SK-N-SH (cell line): ENCODE measurements at regions not wholly inside any gene's neighbourhood (a gene's known extent, or its start where the extent isn't known, plus 50 kb on each side); places are given as distances from the start of the nearest gene placed in this dataset.
A peak's percentile ranks its signal among the peaks of the same experiment; 100 is the strongest.

Experiments
- CTCF ChIA-PET: fragments of 300-600, 350-600 bp; formaldehyde crosslinking; extraction: SDS; loops from one replicate; lab custom pipeline; 2021; lab: Yijun Ruan, JAX
- POLR2A ChIA-PET: fragments of 350-600 bp; sonication (Branson Sonifier 250); formaldehyde crosslinking; extraction: SDS; loops from one replicate; lab custom pipeline; 2020; ENCODE audit warnings: antibody characterized with exemption, inconsistent platforms; lab: Yijun Ruan, JAX
- DNase-seq: peaks from one replicate; pipeline ENCODE4 v3.0.0; 2012
- H2AFZ ChIP-seq: fragments of 200-600 bp; sonication (generic); 2 replicates; pipeline ENCODE4 v1.8.1; 2016; ENCODE audit warnings: antibody characterized with exemption, mild to moderate bottlenecking, low read depth
- H3F3A ChIP-seq: fragments of 200-600 bp; sonication (generic); replicated peaks from 2 replicates; pipeline ENCODE3; 2016; ENCODE audit warnings: antibody characterized with exemption, mild to moderate bottlenecking; ENCODE audit not compliant: insufficient read depth
- H3K27ac ChIP-seq, 2 experiments: fragments of 200-500 bp in 1 of 2; fragments of 200-600 bp in 1 of 2; sonication (Bioruptor generic) in 1 of 2; sonication (generic), shearing (Covaris generic) in 1 of 2; 2 replicates each; pipeline versions ENCODE4 v1.5.1 to v1.6.1; 2014 to 2016; ENCODE audit warnings: low read depth in 2 of 2, inconsistent platforms in 1 of 2, low read length in 1 of 2, mild to moderate bottlenecking in 1 of 2, mixed read lengths in 1 of 2
- H3K27me3 ChIP-seq: fragments of 200-600 bp; sonication (generic), shearing (Covaris generic); 2 replicates; pipeline ENCODE4 v1.6.1; 2016; ENCODE audit warnings: mixed run types; ENCODE audit not compliant: insufficient read depth
- H3K36me3 ChIP-seq, 2 experiments: fragments of 200-500 bp in 1 of 2; fragments of 200-600 bp in 1 of 2; sonication (Bioruptor generic) in 1 of 2; sonication (generic) in 1 of 2; replicated peaks in 1 of 2; 2 replicates each; pipeline versions ENCODE3 to v1.5.1; 2014 to 2016; ENCODE audit warnings: low read length in 1 of 2, mild to moderate bottlenecking in 1 of 2; ENCODE audit not compliant: insufficient read depth in 2 of 2, control insufficient read depth in 1 of 2
- H3K4me1 ChIP-seq, 2 experiments: fragments of 200-500 bp in 1 of 2; fragments of 200-600 bp in 1 of 2; sonication (Bioruptor generic) in 1 of 2; sonication (generic), shearing (Covaris generic) in 1 of 2; 2 replicates each; pipeline versions ENCODE4 v1.5.1 to v1.6.1; 2014 to 2016; ENCODE audit warnings: low read depth in 1 of 2, low read length in 1 of 2, mixed run types in 1 of 2; ENCODE audit not compliant: insufficient read depth in 2 of 2, control insufficient read depth in 1 of 2
- H3K4me2 ChIP-seq: fragments of 200-600 bp; sonication (generic), shearing (Covaris generic); 2 replicates; pipeline ENCODE4 v1.6.1; 2017; ENCODE audit warnings: mixed run types
- H3K4me3 ChIP-seq, 2 experiments: fragments of 200-500 bp in 1 of 2; fragments of 200-600 bp in 1 of 2; sonication (Bioruptor generic) in 1 of 2; sonication (generic), shearing (Covaris generic) in 1 of 2; 2 replicates each; pipeline versions ENCODE4 v1.5.1 to v1.8.1; 2014 to 2016; ENCODE audit warnings: low read depth in 2 of 2, inconsistent platforms in 1 of 2, low read length in 1 of 2, mild to moderate bottlenecking in 1 of 2, mixed read lengths in 1 of 2, moderate library complexity in 1 of 2
- H3K79me2 ChIP-seq: fragments of 200-600 bp; sonication (generic); 2 replicates; pipeline ENCODE4 v1.8.1; 2017; ENCODE audit warnings: mild to moderate bottlenecking; ENCODE audit not compliant: insufficient read depth
- H3K9ac ChIP-seq: fragments of 200-600 bp; sonication (generic); 2 replicates; pipeline ENCODE4 v1.6.1; 2017; ENCODE audit warnings: mixed run types
- H3K9me2 ChIP-seq: fragments of 200-600 bp; sonication (generic); 2 replicates; pipeline ENCODE4 v1.6.1; 2017; ENCODE audit warnings: mixed run types
- H3K9me3 ChIP-seq: fragments of 200-600 bp; sonication (generic); 2 replicates; pipeline ENCODE4 v1.6.1; 2017; ENCODE audit warnings: mixed run types, mild to moderate bottlenecking, moderate library complexity
- H4K20me1 ChIP-seq: fragments of 200-600 bp; sonication (generic); 2 replicates; pipeline ENCODE4 v1.6.1; 2017; ENCODE audit warnings: mild to moderate bottlenecking, mixed run types; ENCODE audit not compliant: insufficient read depth
- EP300 ChIP-seq, 2 experiments: IDR thresholded peaks; 2 replicates each; pipeline versions ENCODE4 v1.4.0 to v1.6.1; 2012; ENCODE audit warnings: borderline replicate concordance in 1 of 2, low read depth in 1 of 2, low read length in 1 of 2
- GABPA ChIP-seq: IDR thresholded peaks from 2 replicates; pipeline ENCODE4 v1.4.0; 2012; ENCODE audit warnings: low read depth, mild to moderate bottlenecking
- GATA2 ChIP-seq: sonication (generic); formaldehyde crosslinking; IDR thresholded peaks from 2 replicates; pipeline ENCODE4 v1.5.0; 2020; ENCODE audit warnings: mild to moderate bottlenecking, missing genetic modification reagents
- JUND ChIP-seq: IDR thresholded peaks from 2 replicates; pipeline ENCODE4 v1.4.0; 2012
- MXI1 ChIP-seq: IDR thresholded peaks from 2 replicates; pipeline ENCODE4 v1.6.1; 2012; ENCODE audit warnings: mild to moderate bottlenecking, low read depth, low read length, improper control_type of control experiment
- NRF1 ChIP-seq: IDR thresholded peaks from 2 replicates; pipeline ENCODE4 v1.6.1; 2012; ENCODE audit warnings: low read depth, mild to moderate bottlenecking, low read length
- RAD21 ChIP-seq: IDR thresholded peaks from 2 replicates; pipeline ENCODE4 v1.6.1; 2012; ENCODE audit warnings: mild to moderate bottlenecking, low read length
- RFX5 ChIP-seq: IDR thresholded peaks from 2 replicates; pipeline ENCODE4 v1.6.1; 2012; ENCODE audit warnings: mild to moderate bottlenecking, improper control_type of control experiment, low read length
- SIN3A ChIP-seq: IDR thresholded peaks from 2 replicates; pipeline ENCODE4 v1.6.1; 2012; ENCODE audit warnings: low read depth, mild to moderate bottlenecking, low read length, moderate library complexity, borderline replicate concordance
- TEAD4 ChIP-seq: IDR thresholded peaks from 2 replicates; pipeline ENCODE4 v1.4.0; 2012; ENCODE audit warnings: mild to moderate bottlenecking, borderline replicate concordance; ENCODE audit not compliant: insufficient read depth
- YY1 ChIP-seq: IDR thresholded peaks from 2 replicates; pipeline ENCODE4 v1.4.0; 2012; ENCODE audit warnings: low read depth, mild to moderate bottlenecking
- WGBS: methylation state at CpG from one replicate; pipeline ENCODE4 v1.1.6; 2017; ENCODE audit warnings: low lambda C conversion rate; 5-methylcytosine and 5-hydroxymethylcytosine counted together
- TF ChIP-seq, protein P1 (sequence below): fragments of 200-600 bp; sonication (generic); IDR thresholded peaks from 2 replicates; pipeline ENCODE4 v1.6.1; 2017; ENCODE audit warnings: antibody characterized with exemption, mild to moderate bottlenecking, moderate library complexity
- TF ChIP-seq, protein P2 (sequence below): IDR thresholded peaks from 2 replicates; pipeline ENCODE4; 2012
- TF ChIP-seq, protein P3 (sequence below): IDR thresholded peaks from 2 replicates; pipeline ENCODE4 v1.4.0; 2012; ENCODE audit warnings: low read depth, borderline replicate concordance
- TF ChIP-seq, protein P4 (sequence below): IDR thresholded peaks from 2 replicates; pipeline ENCODE4 v1.4.0; 2012; ENCODE audit warnings: low read depth, borderline replicate concordance

DNA sequence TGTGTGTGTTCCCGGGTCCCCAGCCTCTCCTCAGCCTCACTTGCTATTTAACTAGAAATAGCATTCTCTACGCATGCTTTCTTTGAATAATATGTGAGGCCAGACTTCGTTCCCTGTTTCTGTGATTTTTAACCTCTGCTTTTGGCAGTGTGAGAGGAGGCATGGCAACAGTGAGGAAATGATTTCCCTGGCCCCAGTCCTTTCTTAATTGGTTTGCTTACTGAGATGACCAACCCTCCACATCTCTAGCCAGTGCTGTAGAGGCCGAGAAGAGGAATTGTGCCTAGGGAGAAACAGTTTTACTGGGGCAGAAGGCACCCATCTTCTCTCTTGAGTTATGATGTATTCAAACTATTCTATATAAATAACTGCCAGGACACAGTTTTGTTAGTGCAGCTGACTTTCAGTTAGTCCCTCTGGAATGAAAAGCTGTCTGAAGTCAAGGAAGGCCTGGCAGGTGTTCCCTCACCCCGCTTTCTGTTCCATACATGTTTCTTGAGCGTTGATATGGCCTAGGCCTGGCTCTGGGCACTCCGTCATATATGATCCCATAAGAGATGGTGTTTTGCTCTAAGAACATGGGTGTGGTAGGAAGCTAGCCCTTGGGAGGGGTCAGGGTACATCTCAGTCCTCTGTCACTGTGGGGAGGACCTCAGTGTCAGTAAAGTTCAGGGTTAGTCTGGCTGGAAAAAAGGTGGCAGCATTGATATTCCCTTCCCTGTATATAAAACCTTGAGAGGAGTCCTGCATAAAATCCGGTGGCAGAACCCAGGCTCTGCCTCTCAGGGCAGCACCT is 73.7 kb upstream of the NPAS1 start:
- peak overlapping the region; percentile 23; the same call in 1 of the 2 replicates for H3K4me2 ChIP-seq
- H3K9ac ChIP-seq = no peak overlapping the region
- peaks cover 2 to 7% of the 10 kb centered on the region in 2 experiments for H3K36me3 ChIP-seq
- peaks cover 98% of the 10 kb centered on the region for H3K79me2 ChIP-seq
- H3F3A ChIP-seq = peaks cover under 1% of the 10 kb centered on the region
- DNase-seq = no peak
- POLR2A ChIA-PET = no interaction called here
- peaks cover 10 to 14% of the 10 kb centered on the region in 2 experiments; a peak in 3 of 4 replicates for H3K4me1 ChIP-seq
- no peaks in the 10 kb centered on the region for H3K9me3 ChIP-seq
- TF ChIP-seq RFX5 (peak; percentile 85), SIN3A (no peak)
- TF ChIP-seq, all 33 proteins: peak for 1
- Histone ChIP-seq H2AFZ (no peak overlapping the region), H3K4me3 (no peak overlapping the region), H4K20me1 (peaks cover 6% of the 10 kb centered on the region; the same call in 1 of the 2 replicates), H3K27ac (no peak overlapping the region; a peak in 1 of 4 replicates), H3K9me2 (no peaks in the 10 kb centered on the region), H3K27me3 (no peaks in the 10 kb centered on the region)
- CTCF ChIA-PET = interaction anchor here (0.9 to 3.1 kb wide), 5 partner anchors 15 to 67 kb away, joined by 3 to 12 read pairs (median 3); no protein-coding TSS in a partner anchor
- WGBS = 95% methylated on average over 7 of the region's 8 CpGs

DNA sequence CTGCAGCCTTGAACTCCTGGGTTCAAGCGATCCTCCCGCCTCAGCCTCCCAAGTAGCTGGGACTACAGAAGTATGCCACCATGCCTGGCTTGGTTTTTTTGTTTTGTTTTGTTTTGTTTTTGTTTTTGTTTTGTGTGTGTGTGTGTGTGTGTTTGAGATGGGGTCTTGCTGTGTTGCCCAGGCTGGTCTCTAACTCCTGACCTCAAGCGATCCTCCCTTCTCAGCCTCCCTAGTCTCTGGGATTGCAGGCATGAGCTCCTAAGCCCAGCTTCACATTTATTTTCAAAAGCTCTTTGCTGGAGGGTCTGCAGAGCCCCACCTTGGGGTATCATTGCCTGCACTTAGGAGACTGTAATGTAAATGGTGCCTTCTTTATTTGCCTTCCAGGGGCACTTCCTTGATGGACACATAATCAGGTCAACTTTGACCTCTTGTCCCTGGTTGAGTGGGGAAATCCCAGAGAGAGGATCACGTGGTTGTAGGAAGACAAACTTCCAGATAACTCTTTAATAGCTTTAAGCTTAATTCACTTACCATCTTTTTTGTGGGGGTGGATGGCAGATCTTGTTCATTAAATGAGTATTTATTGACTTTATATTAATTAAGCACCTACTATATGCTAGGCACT is 72.9 kb upstream of the NPAS1 start:
- H3F3A ChIP-seq = peaks cover 8% of the 10 kb centered on the region
- H3K4me2 ChIP-seq = no peak overlapping the region
- no peaks in the 10 kb centered on the region for H3K9me3 ChIP-seq
- no peaks in the 10 kb centered on the region for H3K27me3 ChIP-seq
- H3K79me2 ChIP-seq = peaks cover 96% of the 10 kb centered on the region
- peaks cover 16 to 21% of the 10 kb centered on the region in 2 experiments; a peak in 3 of 4 replicates for H3K4me1 ChIP-seq
- no peak overlapping the region for H3K9ac ChIP-seq
- H4K20me1 ChIP-seq = peaks cover 8% of the 10 kb centered on the region; the same call in 1 of the 2 replicates
- WGBS = 82% methylated on average over 4 of the region's 4 CpGs
- H3K36me3 ChIP-seq = peaks cover 2 to 7% of the 10 kb centered on the region in 2 experiments
- no peak overlapping the region for H3K27ac ChIP-seq
- DNase-seq = no peak
- POLR2A ChIA-PET = no interaction called here
- CTCF ChIA-PET = interaction anchor here (1.0 to 3.1 kb wide), 4 partner anchors 16 to 66 kb away, joined by 3 to 12 read pairs (median 4); no protein-coding TSS in a partner anchor
- H2AFZ ChIP-seq = no peak overlapping the region
- no peaks in the 10 kb centered on the region for H3K9me2 ChIP-seq
- H3K4me3 ChIP-seq = no peak overlapping the region
- no peak for TF ChIP-seq NRF1
- TF ChIP-seq TEAD4 = no peak
- no peak for TF ChIP-seq RAD21
- no peak for TF ChIP-seq GABPA
- no peak for TF ChIP-seq GATA2 (CRISPR knock-in tag)
- TF ChIP-seq MXI1 = no peak
- TF ChIP-seq, protein P1, sequence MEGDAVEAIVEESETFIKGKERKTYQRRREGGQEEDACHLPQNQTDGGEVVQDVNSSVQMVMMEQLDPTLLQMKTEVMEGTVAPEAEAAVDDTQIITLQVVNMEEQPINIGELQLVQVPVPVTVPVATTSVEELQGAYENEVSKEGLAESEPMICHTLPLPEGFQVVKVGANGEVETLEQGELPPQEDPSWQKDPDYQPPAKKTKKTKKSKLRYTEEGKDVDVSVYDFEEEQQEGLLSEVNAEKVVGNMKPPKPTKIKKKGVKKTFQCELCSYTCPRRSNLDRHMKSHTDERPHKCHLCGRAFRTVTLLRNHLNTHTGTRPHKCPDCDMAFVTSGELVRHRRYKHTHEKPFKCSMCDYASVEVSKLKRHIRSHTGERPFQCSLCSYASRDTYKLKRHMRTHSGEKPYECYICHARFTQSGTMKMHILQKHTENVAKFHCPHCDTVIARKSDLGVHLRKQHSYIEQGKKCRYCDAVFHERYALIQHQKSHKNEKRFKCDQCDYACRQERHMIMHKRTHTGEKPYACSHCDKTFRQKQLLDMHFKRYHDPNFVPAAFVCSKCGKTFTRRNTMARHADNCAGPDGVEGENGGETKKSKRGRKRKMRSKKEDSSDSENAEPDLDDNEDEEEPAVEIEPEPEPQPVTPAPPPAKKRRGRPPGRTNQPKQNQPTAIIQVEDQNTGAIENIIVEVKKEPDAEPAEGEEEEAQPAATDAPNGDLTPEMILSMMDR = no peak
- TF ChIP-seq, protein P2, sequence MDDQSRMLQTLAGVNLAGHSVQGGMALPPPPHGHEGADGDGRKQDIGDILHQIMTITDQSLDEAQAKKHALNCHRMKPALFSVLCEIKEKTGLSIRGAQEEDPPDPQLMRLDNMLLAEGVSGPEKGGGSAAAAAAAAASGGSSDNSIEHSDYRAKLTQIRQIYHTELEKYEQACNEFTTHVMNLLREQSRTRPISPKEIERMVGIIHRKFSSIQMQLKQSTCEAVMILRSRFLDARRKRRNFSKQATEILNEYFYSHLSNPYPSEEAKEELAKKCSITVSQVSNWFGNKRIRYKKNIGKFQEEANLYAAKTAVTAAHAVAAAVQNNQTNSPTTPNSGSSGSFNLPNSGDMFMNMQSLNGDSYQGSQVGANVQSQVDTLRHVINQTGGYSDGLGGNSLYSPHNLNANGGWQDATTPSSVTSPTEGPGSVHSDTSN = no peak
- no peak for TF ChIP-seq EP300 (IDR thresholded peaks at IDR 0.05; ENCODE audit: borderline replicate concordance in 1 of 2, low read depth in 1 of 2, low read length in 1 of 2)
- TF ChIP-seq YY1 = no peak
- TF ChIP-seq, protein P3, sequence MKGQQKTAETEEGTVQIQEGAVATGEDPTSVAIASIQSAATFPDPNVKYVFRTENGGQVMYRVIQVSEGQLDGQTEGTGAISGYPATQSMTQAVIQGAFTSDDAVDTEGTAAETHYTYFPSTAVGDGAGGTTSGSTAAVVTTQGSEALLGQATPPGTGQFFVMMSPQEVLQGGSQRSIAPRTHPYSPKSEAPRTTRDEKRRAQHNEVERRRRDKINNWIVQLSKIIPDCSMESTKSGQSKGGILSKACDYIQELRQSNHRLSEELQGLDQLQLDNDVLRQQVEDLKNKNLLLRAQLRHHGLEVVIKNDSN = no peak
- TF ChIP-seq JUND = no peak
- TF ChIP-seq, protein P4, sequence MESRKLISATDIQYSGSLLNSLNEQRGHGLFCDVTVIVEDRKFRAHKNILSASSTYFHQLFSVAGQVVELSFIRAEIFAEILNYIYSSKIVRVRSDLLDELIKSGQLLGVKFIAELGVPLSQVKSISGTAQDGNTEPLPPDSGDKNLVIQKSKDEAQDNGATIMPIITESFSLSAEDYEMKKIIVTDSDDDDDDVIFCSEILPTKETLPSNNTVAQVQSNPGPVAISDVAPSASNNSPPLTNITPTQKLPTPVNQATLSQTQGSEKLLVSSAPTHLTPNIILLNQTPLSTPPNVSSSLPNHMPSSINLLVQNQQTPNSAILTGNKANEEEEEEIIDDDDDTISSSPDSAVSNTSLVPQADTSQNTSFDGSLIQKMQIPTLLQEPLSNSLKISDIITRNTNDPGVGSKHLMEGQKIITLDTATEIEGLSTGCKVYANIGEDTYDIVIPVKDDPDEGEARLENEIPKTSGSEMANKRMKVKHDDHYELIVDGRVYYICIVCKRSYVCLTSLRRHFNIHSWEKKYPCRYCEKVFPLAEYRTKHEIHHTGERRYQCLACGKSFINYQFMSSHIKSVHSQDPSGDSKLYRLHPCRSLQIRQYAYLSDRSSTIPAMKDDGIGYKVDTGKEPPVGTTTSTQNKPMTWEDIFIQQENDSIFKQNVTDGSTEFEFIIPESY = no peak
